ENCODE measurements at regions not wholly inside any gene's neighbourhood (a gene's known extent, or its start where the extent isn't known, plus 50 kb on each side); places are given as distances from the start of the nearest gene placed in this dataset.

- no peak for DNase-seq
Observed at GRCh38 chr2:173783382-173783781, 181.8 kb downstream of the SP3 start.

DNA sequence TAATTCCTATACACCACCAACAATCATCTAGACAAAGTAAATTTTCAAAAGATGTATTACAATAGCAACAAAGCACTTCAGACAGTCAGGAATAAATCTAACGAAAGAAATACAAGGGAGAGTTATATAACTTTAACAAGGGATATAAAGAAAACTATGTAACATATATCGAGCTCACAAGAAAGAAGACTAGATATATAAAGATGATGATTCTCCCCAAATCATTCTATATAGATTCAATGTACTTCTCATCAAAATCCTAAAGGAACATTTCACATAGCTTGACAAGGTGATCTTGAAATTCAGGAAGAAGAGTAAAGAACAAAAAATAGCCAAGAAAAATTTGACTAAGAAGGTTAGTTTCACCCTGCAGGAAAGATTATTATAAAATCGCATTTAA is 179.4 kb downstream of the SP3 start:
- DNase-seq, result no peak

DNA sequence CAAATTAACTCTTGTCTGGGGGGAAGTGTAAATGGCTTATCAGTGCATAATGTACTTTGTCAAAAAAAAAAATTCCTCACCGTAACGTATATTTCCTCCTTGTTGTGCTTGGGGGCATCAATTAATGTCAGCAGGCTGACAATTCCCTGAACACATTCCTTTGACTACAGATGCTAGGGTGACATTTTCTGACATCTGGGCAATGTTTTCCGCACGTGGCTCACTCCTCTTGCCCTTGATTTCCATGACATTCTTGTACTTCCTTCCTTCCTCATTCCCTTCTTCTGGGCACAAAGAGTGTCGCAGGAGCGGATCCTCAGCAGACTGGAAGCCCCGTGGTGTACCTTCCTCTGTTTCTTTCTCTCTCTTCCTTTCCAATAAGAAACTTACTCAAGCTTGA is 173.7 kb downstream of the SP3 start:
- no peak for DNase-seq

DNA sequence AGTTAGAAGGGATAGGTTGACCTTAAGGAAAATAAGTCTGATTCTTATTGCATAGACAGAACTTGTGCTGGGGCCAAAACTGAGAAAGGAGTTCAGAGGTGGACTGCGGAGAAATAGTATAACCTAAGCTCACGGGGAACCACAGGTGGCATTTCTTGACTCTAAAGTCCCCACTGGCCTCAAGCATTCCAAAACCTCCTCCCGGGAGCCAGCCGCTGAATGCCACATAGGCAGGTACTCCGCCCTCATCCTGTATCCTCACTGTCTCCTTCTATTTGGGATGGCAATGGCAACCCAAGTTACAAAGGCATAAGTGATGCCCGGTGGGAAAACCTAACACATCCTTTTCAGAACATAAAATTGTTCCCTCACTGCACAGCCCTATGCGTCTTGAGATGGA is 173.0 kb downstream of the SP3 start:
- DNase-seq, result no peak

GRCh38 chr2:173792741-173793140 is 172.4 kb downstream of the SP3 start:
- no peak for DNase-seq

- no peak for DNase-seq
Observed at GRCh38 chr2:173793709-173794565, 171.2 kb downstream of the SP3 start.

- no peak for DNase-seq
Observed at GRCh38 chr2:173797586-173798263, 167.4 kb downstream of the SP3 start.

GRCh38 chr2:173802518-173802917 is 162.7 kb downstream of the SP3 start:
- no peak for DNase-seq

DNA sequence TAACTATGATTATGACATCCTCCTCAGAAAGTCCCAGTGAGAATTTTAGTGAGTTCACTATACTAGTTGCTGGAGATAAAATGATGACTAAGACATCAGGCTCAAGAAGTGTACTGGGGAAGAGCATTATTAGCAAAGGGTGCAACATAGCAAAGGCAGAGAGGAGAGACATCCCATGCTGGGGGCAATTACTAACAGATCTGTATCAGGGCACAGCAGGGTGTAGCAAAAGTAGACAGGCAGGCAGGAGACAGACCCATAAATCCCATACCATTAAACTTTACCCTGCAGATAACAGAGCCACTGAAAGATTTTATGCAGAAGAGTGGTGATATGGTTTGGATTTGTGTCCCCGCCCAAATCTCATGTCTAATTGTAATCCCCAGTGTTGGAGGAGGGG is 161.7 kb downstream of the SP3 start:
- DNase-seq, result no peak

- DNase-seq, result no peak
Observed at GRCh38 chr2:173806761-173807160, 158.4 kb downstream of the SP3 start.

GRCh38 chr2:173808718-173809117 is 156.5 kb downstream of the SP3 start:
- no peak for DNase-seq

GRCh38 chr2:173812321-173812720 is 152.9 kb downstream of the SP3 start:
- DNase-seq, result no peak

GRCh38 chr2:173814306-173814705 is 150.9 kb downstream of the SP3 start:
- no peak for DNase-seq

DNA sequence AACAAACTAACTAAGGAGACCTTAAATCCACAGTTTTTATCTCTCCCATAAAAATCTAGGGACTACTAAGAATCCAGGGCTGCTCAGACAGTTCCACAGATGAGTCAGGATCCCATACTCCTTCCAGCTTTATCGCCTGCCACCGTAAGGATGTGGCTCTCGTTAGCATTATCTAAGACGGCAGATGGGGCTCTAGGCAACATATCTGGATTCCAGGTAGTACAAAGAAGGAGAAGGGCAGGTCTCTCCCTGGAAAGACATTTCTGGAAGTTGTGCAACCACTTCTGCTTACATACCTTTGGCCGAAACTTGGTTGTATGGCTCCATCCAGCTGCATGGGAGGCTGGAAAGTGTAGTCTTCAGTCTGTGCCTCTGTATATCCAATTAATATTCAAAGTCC is 149.4 kb downstream of the SP3 start:
- no peak for DNase-seq

GRCh38 chr2:173817582-173817981 is 147.6 kb downstream of the SP3 start:
- no peak for DNase-seq

GRCh38 chr2:173818285-173818684 is 146.9 kb downstream of the SP3 start:
- DNase-seq, result no peak

GRCh38 chr2:173819852-173820251 is 145.3 kb downstream of the SP3 start:
- no peak for DNase-seq

GRCh38 chr2:173821451-173821850 is 143.7 kb downstream of the SP3 start:
- no peak for DNase-seq

GRCh38 chr2:173822889-173823542 is 142.2 kb downstream of the SP3 start:
- DNase-seq, result no peak

GRCh38 chr2:173823543-173823939 is 141.6 kb downstream of the SP3 start:
- no peak for DNase-seq

DNA sequence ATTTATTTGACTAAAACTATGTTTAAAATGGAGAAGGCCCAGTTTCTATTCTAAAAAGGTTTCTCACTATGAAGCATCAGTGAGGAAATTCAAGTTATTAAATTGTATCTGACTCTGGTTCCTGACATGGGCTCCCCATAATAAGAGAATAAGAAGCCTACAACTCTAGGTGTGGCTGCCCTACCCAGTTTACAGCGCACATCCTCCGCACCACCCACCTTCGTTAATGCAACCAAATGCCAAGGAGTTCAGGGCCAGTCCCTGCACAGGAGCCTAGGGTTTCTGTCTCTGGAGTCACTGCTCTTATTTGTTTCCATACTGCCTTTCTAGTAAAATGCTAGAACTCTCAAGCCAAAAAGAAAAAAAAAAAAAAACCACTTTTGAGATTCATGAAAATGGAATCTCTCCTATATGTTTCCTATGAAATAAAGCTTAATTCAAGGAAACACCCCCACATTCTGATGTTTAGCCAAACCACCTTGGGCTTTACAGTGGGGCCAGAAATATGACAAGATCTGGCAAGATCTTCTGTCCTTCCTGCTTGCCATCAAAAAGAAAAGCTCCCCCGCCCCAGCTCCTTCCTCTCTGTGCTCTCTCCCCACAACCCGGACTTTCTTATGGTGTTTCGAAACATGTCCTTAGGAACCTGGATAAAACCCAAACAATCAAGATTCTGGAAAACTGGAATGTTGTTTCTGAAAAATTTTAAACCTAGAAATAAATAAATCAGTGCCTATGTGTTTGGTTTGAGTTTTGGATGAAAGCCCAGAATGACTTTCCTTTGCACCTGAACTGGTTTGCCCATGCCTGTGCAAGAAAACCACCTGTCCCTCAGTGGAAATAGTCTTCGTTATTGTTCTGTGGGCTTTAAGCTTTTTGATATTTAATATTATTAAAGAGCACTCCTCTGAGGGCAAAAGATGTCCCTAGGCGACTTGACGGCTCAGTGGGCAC is 136.7 kb downstream of the SP3 start:
- DNase-seq, result no peak

GRCh38 chr2:173829727-173830126 is 135.4 kb downstream of the SP3 start:
- no peak for DNase-seq

GRCh38 chr2:173830170-173830569 is 135.0 kb downstream of the SP3 start:
- no peak for DNase-seq

All from NCI-H2107 (cell line).